Peyer's patch (tissue), 4 donors: ENCODE measurements at regions not wholly inside any gene's neighbourhood (a gene's known extent, or its start where the extent isn't known, plus 50 kb on each side); places are given as distances from the start of the nearest gene placed in this dataset.

Experiments used
- CTCF ChIP-seq, 6 experiments: fragments of 450-650 bp in 4 of 6; fragments of 200-600 bp in 2 of 6; sonication (generic) in 1 of 6; IDR thresholded peaks; one replicate each; pipeline ENCODE4 v1.5.1; 2017 to 2019; ENCODE audit warnings: antibody characterized with exemption in 6 of 6, mild to moderate bottlenecking in 3 of 6, moderate library complexity in 1 of 6
- POLR2A ChIP-seq, 2 donors: fragments of 450-650 bp; IDR thresholded peaks; one replicate each; pipeline ENCODE4 v1.5.1; 2017; ENCODE audit warnings: antibody characterized with exemption in 2 of 2, mild to moderate bottlenecking in 2 of 2, moderate library complexity in 2 of 2

DNA sequence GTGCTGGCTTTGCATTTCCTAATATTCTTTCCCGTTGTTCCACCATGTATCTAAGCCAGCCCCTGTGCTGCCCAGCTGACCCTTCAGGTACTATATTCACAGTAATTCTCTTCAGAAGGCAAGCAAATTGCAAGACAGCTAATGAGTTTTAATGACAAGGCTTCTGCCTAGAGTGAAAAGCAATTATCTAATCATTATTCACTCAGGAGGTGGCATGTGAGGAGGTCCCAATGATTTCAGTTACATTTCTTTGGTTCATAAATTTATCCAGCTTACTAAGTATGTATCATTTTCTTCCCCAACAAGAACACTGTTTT, 123.0 kb downstream of the RASGEF1B start:
- TF ChIP-seq CTCF (IDR thresholded peaks at IDR 0.05) = no peak
- TF ChIP-seq POLR2A (IDR thresholded peaks at IDR 0.05) = no peak
